GM12878 (cell line): ENCODE measurements at regions not wholly inside any gene's neighbourhood (a gene's known extent, or its start where the extent isn't known, plus 50 kb on each side); places are given as distances from the start of the nearest gene placed in this dataset.
"Not testable (repeated sequence)": the region's sequence is repeated elsewhere in the genome, so short reads cannot be mapped to it uniquely, and the experiment has no call there.

ENCODE experiments used
- ATAC-seq: fragments of 200-7000 bp; cut with Tn5 transposase; 3 replicates; pipeline ENCODE4 v1.9.1; 2020; ENCODE audit warnings: mild to moderate bottlenecking, moderate library complexity
- BruUV-seq: library from RNA; stranded (reverse); fragments of 400-500 nt; replicated peaks from 2 replicates; lab custom pipeline; 2021; lab: Mats Ljungman, UMichigan
- CTCF ChIA-PET: fragments of 300-600 bp; sonication (Branson Sonifier 250); formaldehyde crosslinking; extraction: SDS; loops from one replicate; lab custom pipeline; 2021; ENCODE audit warnings: inconsistent platforms; lab: Yijun Ruan, JAX
- POLR2A ChIA-PET: fragments of 350-600 bp; formaldehyde crosslinking; extraction: SDS; loops from one replicate; lab custom pipeline; 2021; ENCODE audit warnings: inconsistent platforms; lab: Charles Lee
- RAD21 ChIA-PET: fragments of 300-600 bp; sonication (Branson Sonifier 250); formaldehyde crosslinking; loops from one replicate; lab custom pipeline; 2023; ENCODE audit warnings: antibody characterized with exemption; ENCODE audit not compliant: unreplicated experiment; lab: Charles Lee
- SMC1A ChIA-PET: fragments of 300-600 bp; sonication (Branson Sonifier 250); formaldehyde crosslinking; loops from one replicate; lab custom pipeline; 2023; ENCODE audit not compliant: unreplicated experiment, uncharacterized antibody; lab: Charles Lee
- DNase-seq: peaks from one replicate; pipeline ENCODE4 v3.0.0-alpha.2; 2011; ENCODE audit warnings: low read depth, low spot score
- FAIRE-seq: peaks from 3 replicates; lab custom pipeline; 2011; peaks lifted over from hg19 to GRCh38; lab: Jason Lieb, UNC
- H2AFZ ChIP-seq: 2 replicates; pipeline ENCODE4 v1.6.0; 2011; ENCODE audit warnings: low read depth, low read length, control low read depth; ENCODE audit not compliant: control insufficient read depth
- H3K27ac ChIP-seq: 2 replicates; pipeline ENCODE4 v1.5.1; 2011; ENCODE audit warnings: control low read depth; ENCODE audit not compliant: control insufficient read depth, insufficient read depth
- H3K27me3 ChIP-seq, 2 experiments: replicated peaks in 1 of 2; 2 replicates each; pipeline versions ENCODE4 v1.6.0 to v1.6.1; 2011; ENCODE audit warnings: low read length in 1 of 2; ENCODE audit not compliant: control insufficient read depth in 2 of 2, insufficient read depth in 2 of 2
- H3K36me3 ChIP-seq, 2 experiments: 2 replicates each; pipeline ENCODE4 v1.5.1; 2011; ENCODE audit warnings: low read length in 1 of 2; ENCODE audit not compliant: control insufficient read depth in 2 of 2, insufficient read depth in 2 of 2
- H3K4me1 ChIP-seq: 2 replicates; pipeline ENCODE4 v1.6.1; 2011; ENCODE audit warnings: mild to moderate bottlenecking, low read length, moderate library complexity, mixed read lengths; ENCODE audit not compliant: control insufficient read depth, insufficient read depth
- H3K4me2 ChIP-seq: 2 replicates; pipeline ENCODE4 v1.6.0; 2011; ENCODE audit warnings: control low read depth; ENCODE audit not compliant: control insufficient read depth, insufficient read depth
- H3K4me3 ChIP-seq: fragments of 200-600 bp; sonication (generic); 2 replicates; pipeline ENCODE4 v1.5.1; 2016
- H3K79me2 ChIP-seq: 2 replicates; pipeline ENCODE4 v1.6.0; 2011; ENCODE audit warnings: low read length; ENCODE audit not compliant: control insufficient read depth, insufficient read depth
- H3K9ac ChIP-seq: 2 replicates; pipeline ENCODE4 v1.8.0; 2011; ENCODE audit warnings: low read length, control low read depth, mixed read lengths; ENCODE audit not compliant: control insufficient read depth, insufficient read depth
- H3K9me3 ChIP-seq: replicated peaks from 3 replicates; pipeline ENCODE4 v1.5.1; 2011; ENCODE audit warnings: mild to moderate bottlenecking, low read length; ENCODE audit not compliant: control insufficient read depth, insufficient read depth
- H4K20me1 ChIP-seq: 2 replicates; pipeline ENCODE4 v1.6.0; 2011; ENCODE audit not compliant: control insufficient read depth, insufficient read depth
- CTCF ChIP-seq, 3 experiments: IDR thresholded peaks in 2 of 3; conservative IDR thresholded peaks in 1 of 3; 2 replicates each; pipeline ENCODE4 v1.5.1; 2011; ENCODE audit warnings: low read depth in 3 of 3, low read length in 3 of 3, mild to moderate bottlenecking in 3 of 3, control low read depth in 2 of 3, moderate library complexity in 2 of 3, inconsistent platforms in 1 of 3, mixed read lengths in 1 of 3; ENCODE audit not compliant: control insufficient read depth in 2 of 3, insufficient read depth in 1 of 3; ENCODE audit errors: extremely low read depth in 1 of 3
- MEF2B ChIP-seq: fragments of 450-650 bp; IDR thresholded peaks from 2 replicates; pipeline ENCODE4 v1.6.1; 2018; ENCODE audit warnings: mild to moderate bottlenecking, moderate library complexity; ENCODE audit not compliant: partially characterized antibody, poor library complexity, severe bottlenecking
- RAD21 ChIP-seq: IDR thresholded peaks from 2 replicates; pipeline ENCODE4 v1.6.1; 2011; ENCODE audit warnings: mild to moderate bottlenecking, low read depth, low read length, moderate library complexity; ENCODE audit not compliant: insufficient read depth
- SMC3 ChIP-seq: IDR thresholded peaks from 2 replicates; pipeline ENCODE4 v1.6.1; 2011; ENCODE audit warnings: low read length, improper control_type of control experiment, borderline replicate concordance
- WGBS: methylation state at CpG from one replicate; pipeline ENCODE4 v1.1.6; 2016; ENCODE audit warnings: low lambda C conversion rate; ENCODE audit not compliant: insufficient replicate concordance, insufficient coverage; ENCODE audit errors: missing lambda C conversion rate; 5-methylcytosine and 5-hydroxymethylcytosine counted together
- in situ Hi-C: fragments of 300-500 bp; cut with MboI; formaldehyde crosslinking; loops from 9 replicates; pipeline ENCODE4 v1.14.3; 2018; ENCODE audit warnings: mixed read lengths
- intact Hi-C: fragments of 100-400 bp; cut with micrococcal nuclease; formaldehyde crosslinking; loops from one replicate; pipeline ENCODE4 v1.14.2; 2022; ENCODE audit not compliant: unreplicated experiment

- FAIRE-seq, RAD21 ChIA-PET, ATAC-seq: not testable (repeated sequence)
These were observed 79.8 kb downstream of the LGALS9B start for GRCh38 chr17:20387549-20387948.

GRCh38 chr17:20381358-20382300 is 85.7 kb downstream of the LGALS9B start:
- FAIRE-seq = not testable (repeated sequence)

More at GRCh38 chr17:20387549-20387948, 79.8 kb downstream of the LGALS9B start:
- SMC1A ChIA-PET, H3K4me2 ChIP-seq, H3K36me3 ChIP-seq, CTCF ChIA-PET, H3K27ac ChIP-seq, in situ Hi-C loops, intact Hi-C loops, H3K79me2 ChIP-seq, H3K4me3 ChIP-seq, BruUV-seq, H4K20me1 ChIP-seq, H3K27me3 ChIP-seq, H3K4me1 ChIP-seq, POLR2A ChIA-PET, H3K9me3 ChIP-seq, H3K9ac ChIP-seq, DNase-seq, H2AFZ ChIP-seq: not testable (repeated sequence)
- WGBS = 32% methylated on average over 3 of the region's 3 CpGs

GRCh38 chr17:20380625-20381024 is 86.7 kb downstream of the LGALS9B start:
- H3K9me3 ChIP-seq, H3K27me3 ChIP-seq, H2AFZ ChIP-seq, in situ Hi-C loops, DNase-seq, CTCF ChIA-PET, H3K27ac ChIP-seq, H3K9ac ChIP-seq, RAD21 ChIA-PET, H3K36me3 ChIP-seq, intact Hi-C loops, H3K4me2 ChIP-seq, BruUV-seq, FAIRE-seq, H3K79me2 ChIP-seq, H3K4me3 ChIP-seq, ATAC-seq, SMC1A ChIA-PET, H4K20me1 ChIP-seq, POLR2A ChIA-PET, H3K4me1 ChIP-seq: not testable (repeated sequence)
- WGBS = 50% methylated on average over 2 of the region's 2 CpGs

More at GRCh38 chr17:20381358-20382300, 85.7 kb downstream of the LGALS9B start:
- in situ Hi-C loops, H3K9ac ChIP-seq, H3K4me1 ChIP-seq, H4K20me1 ChIP-seq, H3K27me3 ChIP-seq, CTCF ChIA-PET, H3K79me2 ChIP-seq, POLR2A ChIA-PET, H3K36me3 ChIP-seq, H3K27ac ChIP-seq, H3K9me3 ChIP-seq, SMC1A ChIA-PET, RAD21 ChIA-PET, H3K4me2 ChIP-seq, H3K4me3 ChIP-seq, intact Hi-C loops, BruUV-seq: not testable (repeated sequence)
- 47% methylated on average over 12 of the region's 20 CpGs for WGBS
- DNase-seq (peak; percentile 3), ATAC-seq (peak; percentile 93)
- peak overlapping the region; percentile 34; the same call in 1 of the 2 replicates for H2AFZ ChIP-seq
- peak; percentile 37; the same call in 1 of the 2 replicates for TF ChIP-seq SMC3
- peak; percentile 46 to 51 (median 49); a peak in 5 of 6 replicates for TF ChIP-seq CTCF (IDR thresholded peaks at IDR 0.05 in 2 of 3, conservative IDR thresholded peaks at IDR 0.05 in 1 of 3; ENCODE audit: control insufficient read depth in 2 of 3, extremely low read depth in 1 of 3, insufficient read depth in 1 of 3, low read depth in 3 of 3, low read length in 3 of 3)
- TF ChIP-seq RAD21 = peak; percentile 54
- peak; percentile 63 for TF ChIP-seq MEF2B
